ENCODE measurements at regions not wholly inside any gene's neighbourhood (a gene's known extent, or its start where the extent isn't known, plus 50 kb on each side); places are given as distances from the start of the nearest gene placed in this dataset.

DNA sequence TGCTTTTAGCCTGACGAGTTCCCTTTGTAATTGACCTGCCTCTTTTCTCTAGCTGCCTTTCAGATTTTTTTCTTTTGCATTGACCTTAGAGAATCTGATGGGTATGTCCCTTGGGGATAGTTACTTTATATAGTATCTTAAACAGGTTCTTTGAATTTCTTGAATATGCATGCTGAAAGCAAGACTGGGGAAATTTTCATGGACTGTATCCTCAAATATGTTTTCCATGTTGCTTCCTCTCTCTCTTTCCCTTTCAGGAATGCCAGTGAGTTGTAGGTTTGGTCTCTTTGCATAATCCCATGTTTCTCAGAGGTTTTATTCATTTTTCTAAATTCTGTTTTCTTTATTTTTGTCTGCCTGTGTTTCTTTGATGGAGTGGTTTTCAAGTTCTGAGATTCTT, 81.8 kb upstream of the CPNE4 start:
- Histone ChIP-seq H3K79me2 (ENCODE audit: insufficient read depth) (no peaks in the 10 kb centered on the region), H2AFZ (ENCODE audit: low read depth) (no peak overlapping the region), H3K9me2 (no peaks in the 10 kb centered on the region), H3K4me1 (ENCODE audit: control insufficient read depth in 1 of 2, insufficient read depth in 2 of 2, low read depth in 1 of 2, low read length in 1 of 2) (no peaks in the 10 kb centered on the region), H3K4me2 (no peak overlapping the region), H3K36me3 (replicated peaks in 1 of 2; ENCODE audit: control insufficient read depth in 1 of 2, insufficient read depth in 2 of 2, low read length in 1 of 2) (no peaks in the 10 kb centered on the region), H3K9ac (no peak overlapping the region), H3K4me3 (ENCODE audit: low read depth in 2 of 2, low read length in 1 of 2) (no peak overlapping the region), H3K27ac (ENCODE audit: low read depth in 2 of 2, low read length in 1 of 2) (no peak overlapping the region), H3K27me3 (ENCODE audit: insufficient read depth) (no peaks in the 10 kb centered on the region), H4K20me1 (ENCODE audit: insufficient read depth) (no peaks in the 10 kb centered on the region), H3F3A (replicated peaks; ENCODE audit: insufficient read depth) (no peaks in the 10 kb centered on the region), H3K9me3 (no peaks in the 10 kb centered on the region)
- no peak for DNase-seq
- ChIA-PET POLR2A (no interaction called here), CTCF (no interaction called here)
- 24% methylated on average over 1 of the region's 1 CpG for WGBS (ENCODE audit: low lambda C conversion rate)
- TF ChIP-seq CHD2 (IDR thresholded peaks at IDR 0.05; ENCODE audit: low read length, partially characterized antibody) = no peak
- TF ChIP-seq EP300 (IDR thresholded peaks at IDR 0.05; ENCODE audit: borderline replicate concordance in 1 of 2, low read depth in 1 of 2, low read length in 1 of 2) = no peak
- TF ChIP-seq RXRA (IDR thresholded peaks at IDR 0.05; ENCODE audit: borderline replicate concordance, low read depth) = no peak
- TF ChIP-seq, protein P1, sequence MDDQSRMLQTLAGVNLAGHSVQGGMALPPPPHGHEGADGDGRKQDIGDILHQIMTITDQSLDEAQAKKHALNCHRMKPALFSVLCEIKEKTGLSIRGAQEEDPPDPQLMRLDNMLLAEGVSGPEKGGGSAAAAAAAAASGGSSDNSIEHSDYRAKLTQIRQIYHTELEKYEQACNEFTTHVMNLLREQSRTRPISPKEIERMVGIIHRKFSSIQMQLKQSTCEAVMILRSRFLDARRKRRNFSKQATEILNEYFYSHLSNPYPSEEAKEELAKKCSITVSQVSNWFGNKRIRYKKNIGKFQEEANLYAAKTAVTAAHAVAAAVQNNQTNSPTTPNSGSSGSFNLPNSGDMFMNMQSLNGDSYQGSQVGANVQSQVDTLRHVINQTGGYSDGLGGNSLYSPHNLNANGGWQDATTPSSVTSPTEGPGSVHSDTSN (IDR thresholded peaks at IDR 0.05) = no peak
- TF ChIP-seq CTCF (IDR thresholded peaks at IDR 0.05) = no peak
- no peak for TF ChIP-seq RCOR1 (IDR thresholded peaks at IDR 0.05; ENCODE audit: low read length)
- TF ChIP-seq, protein P2, sequence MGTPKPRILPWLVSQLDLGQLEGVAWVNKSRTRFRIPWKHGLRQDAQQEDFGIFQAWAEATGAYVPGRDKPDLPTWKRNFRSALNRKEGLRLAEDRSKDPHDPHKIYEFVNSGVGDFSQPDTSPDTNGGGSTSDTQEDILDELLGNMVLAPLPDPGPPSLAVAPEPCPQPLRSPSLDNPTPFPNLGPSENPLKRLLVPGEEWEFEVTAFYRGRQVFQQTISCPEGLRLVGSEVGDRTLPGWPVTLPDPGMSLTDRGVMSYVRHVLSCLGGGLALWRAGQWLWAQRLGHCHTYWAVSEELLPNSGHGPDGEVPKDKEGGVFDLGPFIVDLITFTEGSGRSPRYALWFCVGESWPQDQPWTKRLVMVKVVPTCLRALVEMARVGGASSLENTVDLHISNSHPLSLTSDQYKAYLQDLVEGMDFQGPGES (IDR thresholded peaks at IDR 0.05; ENCODE audit: low read depth, low read length) = no peak
- no peak for TF ChIP-seq ELF1 (IDR thresholded peaks at IDR 0.05)
- no peak for TF ChIP-seq FOSL2 (IDR thresholded peaks at IDR 0.05; ENCODE audit: borderline replicate concordance, low read depth)
- TF ChIP-seq MXI1 (IDR thresholded peaks at IDR 0.05; ENCODE audit: low read depth, low read length) = no peak
- no peak for TF ChIP-seq TCF12 (IDR thresholded peaks at IDR 0.05)
- no peak for TF ChIP-seq GABPA (IDR thresholded peaks at IDR 0.05; ENCODE audit: low read depth)
- no peak for TF ChIP-seq YY1 (IDR thresholded peaks at IDR 0.05; ENCODE audit: low read depth)
- no peak for TF ChIP-seq JUND (IDR thresholded peaks at IDR 0.05)
- no peak for TF ChIP-seq USF1 (IDR thresholded peaks at IDR 0.05; ENCODE audit: borderline replicate concordance, low read depth)
- no peak for TF ChIP-seq RFX5 (IDR thresholded peaks at IDR 0.05; ENCODE audit: low read length)
- TF ChIP-seq USF2 (IDR thresholded peaks at IDR 0.05; ENCODE audit: borderline replicate concordance, low read depth, low read length) = no peak
- no peak for TF ChIP-seq POLR2AphosphoS5 (IDR thresholded peaks at IDR 0.05; ENCODE audit: low read depth, low read length)
